H9 (cell line): ENCODE measurements at regions not wholly inside any gene's neighbourhood (a gene's known extent, or its start where the extent isn't known, plus 50 kb on each side); places are given as distances from the start of the nearest gene placed in this dataset.

Experiments
- DNase-seq: peaks from one replicate; pipeline ENCODE4 v3.0.0-alpha.2; 2017
- H2AFZ ChIP-seq: one replicate; pipeline ENCODE4 v1.6.1; 2013; ENCODE audit warnings: mild to moderate bottlenecking, low read length, control low read depth, moderate library complexity
- H2AK5ac ChIP-seq: 2 replicates; pipeline ENCODE4 v1.6.1; 2013; ENCODE audit warnings: low read length, control low read depth, mixed read lengths; ENCODE audit not compliant: insufficient read length
- H2BK120ac ChIP-seq: one replicate; pipeline ENCODE4 v1.6.1; 2013; ENCODE audit warnings: low read depth, mild to moderate bottlenecking, low read length, control low read depth, inconsistent platforms; ENCODE audit not compliant: poor library complexity, severe bottlenecking
- H2BK12ac ChIP-seq: 2 replicates; pipeline ENCODE4 v1.6.1; 2013; ENCODE audit warnings: low read length, control low read depth, mixed read lengths, low read depth; ENCODE audit not compliant: insufficient read length
- H2BK15ac ChIP-seq: 2 replicates; pipeline ENCODE4 v1.6.1; 2013; ENCODE audit warnings: low read depth, low read length, control low read depth
- H2BK20ac ChIP-seq: one replicate; pipeline ENCODE4 v1.6.1; 2013; ENCODE audit warnings: low read depth, mild to moderate bottlenecking, low read length, control low read depth, inconsistent platforms; ENCODE audit not compliant: poor library complexity, severe bottlenecking
- H2BK5ac ChIP-seq: 2 replicates; pipeline ENCODE4 v1.6.1; 2013; ENCODE audit warnings: low read length, control low read depth, mixed read lengths; ENCODE audit not compliant: insufficient read length
- H3K14ac ChIP-seq: 2 replicates; pipeline ENCODE4 v1.6.1; 2013; ENCODE audit warnings: low read length, control low read depth; ENCODE audit not compliant: insufficient read depth
- H3K18ac ChIP-seq: 2 replicates; pipeline ENCODE4 v1.6.1; 2013; ENCODE audit warnings: low read depth, mild to moderate bottlenecking, mixed read lengths, low read length, control low read depth; ENCODE audit not compliant: insufficient read length
- H3K23ac ChIP-seq: 2 replicates; pipeline ENCODE4 v1.6.1; 2013; ENCODE audit warnings: low read length, control low read depth, mixed read lengths, low read depth; ENCODE audit not compliant: insufficient read length
- H3K23me2 ChIP-seq: 2 replicates; pipeline ENCODE4 v1.6.1; 2013; ENCODE audit warnings: low read depth, mild to moderate bottlenecking, mixed read lengths, low read length, control low read depth; ENCODE audit not compliant: insufficient read length, poor library complexity, severe bottlenecking
- H3K27ac ChIP-seq: 2 replicates; pipeline ENCODE4 v1.5.1; 2013; ENCODE audit warnings: low read length, control low read depth, mixed read lengths, low read depth; ENCODE audit not compliant: insufficient read length
- H3K27me3 ChIP-seq: 2 replicates; pipeline ENCODE4 v1.6.1; 2013; ENCODE audit warnings: low read length, control low read depth, inconsistent platforms; ENCODE audit not compliant: insufficient read depth
- H3K4ac ChIP-seq: 2 replicates; pipeline ENCODE4 v1.6.1; 2013; ENCODE audit warnings: low read depth, mild to moderate bottlenecking, control low read depth, inconsistent platforms, low read length, moderate library complexity
- H3K4me1 ChIP-seq: 2 replicates; pipeline ENCODE4 v1.6.1; 2013; ENCODE audit warnings: low read length, control low read depth, inconsistent platforms; ENCODE audit not compliant: insufficient read depth
- H3K4me2 ChIP-seq: 2 replicates; pipeline ENCODE4 v1.6.1; 2013; ENCODE audit warnings: low read length, control low read depth, mixed read lengths; ENCODE audit not compliant: insufficient read length, insufficient read depth
- H3K56ac ChIP-seq: 2 replicates; pipeline ENCODE4 v1.6.1; 2013; ENCODE audit warnings: low read depth, mild to moderate bottlenecking, mixed read lengths, low read length, control low read depth; ENCODE audit not compliant: insufficient read length
- H3K79me1 ChIP-seq: 2 replicates; pipeline ENCODE4 v1.6.1; 2013; ENCODE audit warnings: low read depth, mild to moderate bottlenecking, moderate library complexity, low read length, control low read depth, inconsistent platforms; ENCODE audit not compliant: insufficient read depth, poor library complexity, severe bottlenecking
- H3K79me2 ChIP-seq: 2 replicates; pipeline ENCODE4 v1.6.1; 2013; ENCODE audit warnings: low read length, control low read depth, inconsistent platforms; ENCODE audit not compliant: insufficient read depth
- H3K9ac ChIP-seq: 2 replicates; pipeline ENCODE4 v1.6.1; 2013; ENCODE audit warnings: low read length, control low read depth, mixed read lengths; ENCODE audit not compliant: insufficient read length; ENCODE audit errors: extremely low read depth
- H3K9me3 ChIP-seq: one replicate; pipeline ENCODE4 v1.6.1; 2013; ENCODE audit warnings: low read depth, low read length, inconsistent platforms; ENCODE audit not compliant: control insufficient read depth
- H3T11ph ChIP-seq: one replicate; pipeline ENCODE4 v1.6.1; 2013; ENCODE audit warnings: mild to moderate bottlenecking, low read length, control low read depth, inconsistent platforms
- H4K20me1 ChIP-seq: one replicate; pipeline ENCODE4 v1.6.1; 2013; ENCODE audit not compliant: control insufficient read depth, insufficient read length, insufficient read depth
- H4K5ac ChIP-seq: 2 replicates; pipeline ENCODE4 v1.6.1; 2013; ENCODE audit warnings: low read depth, mild to moderate bottlenecking, mixed read lengths, low read length, control low read depth; ENCODE audit not compliant: insufficient read length
- H4K8ac ChIP-seq: replicated peaks from 2 replicates; pipeline ENCODE4 v1.6.1; 2013; ENCODE audit warnings: low read length, control low read depth, mixed read lengths, low read depth; ENCODE audit not compliant: insufficient read length
- H4K91ac ChIP-seq: 2 replicates; pipeline ENCODE4 v1.6.1; 2013; ENCODE audit warnings: low read depth, mild to moderate bottlenecking, moderate library complexity, mixed read lengths, low read length, control low read depth; ENCODE audit not compliant: insufficient read length
- H3K27ac Mint-ChIP-seq, 3 experiments: 2 replicates in 2 of 3; 3 replicates in 1 of 3; pipeline ENCODE4 v1.8.0; 2020 to 2021; ENCODE audit warnings: mixed read lengths in 3 of 3, mild to moderate bottlenecking in 1 of 3, moderate library complexity in 1 of 3
- H3K27me3 Mint-ChIP-seq: 2 replicates; pipeline ENCODE4 v1.8.0; 2021; ENCODE audit warnings: low read depth, mild to moderate bottlenecking, moderate library complexity, mixed read lengths
- H3K36me3 Mint-ChIP-seq, 3 experiments: 2 replicates in 2 of 3; 3 replicates in 1 of 3; pipeline ENCODE4 v1.8.0; 2020 to 2021; ENCODE audit warnings: low read depth in 3 of 3, mixed read lengths in 3 of 3; ENCODE audit not compliant: insufficient read depth in 1 of 3
- H3K4me1 Mint-ChIP-seq, 2 experiments: 2 replicates each; pipeline ENCODE4 v1.8.0; 2020; ENCODE audit warnings: mixed read lengths in 2 of 2
- H3K4me3 Mint-ChIP-seq, 2 experiments: 2 replicates in 1 of 2; 3 replicates in 1 of 2; pipeline ENCODE4 v1.8.0; 2020 to 2021; ENCODE audit warnings: mild to moderate bottlenecking in 2 of 2, mixed read lengths in 2 of 2, moderate library complexity in 1 of 2
- H3K9me3 Mint-ChIP-seq, 2 experiments: 2 replicates in 1 of 2; 3 replicates in 1 of 2; pipeline ENCODE4 v1.8.0; 2020; ENCODE audit warnings: mild to moderate bottlenecking in 2 of 2, mixed read lengths in 2 of 2, moderate library complexity in 1 of 2
- CTCF ChIP-seq: fragments of 200-600 bp; sonication (generic); conservative IDR thresholded peaks from 3 replicates; pipeline ENCODE4 v1.8.0; 2021; ENCODE audit warnings: antibody characterized with exemption, mild to moderate bottlenecking
- WGBS: extraction: QIAGEN DNeasy Blood & Tissue Kit; methylation state at CpG from one replicate; pipeline ENCODE4 v1.1.7; 2013; ENCODE audit warnings: missing lambda C conversion rate, low lambda C conversion rate, mixed read lengths; ENCODE audit not compliant: insufficient read length; ENCODE audit errors: extremely low coverage; 5-methylcytosine and 5-hydroxymethylcytosine counted together

- no peak overlapping the region for H3K27ac ChIP-seq
- H3K4ac ChIP-seq, result no peak overlapping the region
- no peak overlapping the region for H3K14ac ChIP-seq
- H3K79me2 ChIP-seq, result no peaks in the 10 kb centered on the region
- H3K23me2 ChIP-seq, result no peaks in the 10 kb centered on the region
- H2BK12ac ChIP-seq, result no peak overlapping the region
- no peaks in the 10 kb centered on the region for H3K27me3 ChIP-seq
- H4K20me1 ChIP-seq, result no peaks in the 10 kb centered on the region
- Mint-ChIP-seq H3K9me3 (no peaks in the 10 kb centered on the region; a peak in 2 of 5 replicates), H3K36me3 (no peaks in the 10 kb centered on the region), H3K4me3 (no peak overlapping the region), H3K27me3 (no peaks in the 10 kb centered on the region), H3K4me1 (peaks cover 3 to 7% of the 10 kb centered on the region in 2 experiments), H3K27ac (peak overlapping the region in 1 of 3 experiments; percentile 4; a peak in 1 of 7 replicates)
- H3K18ac ChIP-seq, result no peak overlapping the region
- no peaks in the 10 kb centered on the region for H3K9me3 ChIP-seq
- no peak overlapping the region for H3K4me2 ChIP-seq
- no peak for DNase-seq
- no peak overlapping the region for H2AK5ac ChIP-seq
- no peak overlapping the region for H2AFZ ChIP-seq
- no peak overlapping the region for H2BK5ac ChIP-seq
- no peak overlapping the region for H3T11ph ChIP-seq
- H3K9ac ChIP-seq, result no peak overlapping the region
- no CpG with 5 or more reads among the region's 5 CpGs for WGBS
- no peak overlapping the region for H2BK20ac ChIP-seq
- H3K4me1 ChIP-seq, result no peaks in the 10 kb centered on the region
- H3K23ac ChIP-seq, result no peak overlapping the region
- no peak overlapping the region for H3K56ac ChIP-seq
- no peak overlapping the region for H4K91ac ChIP-seq
- H3K79me1 ChIP-seq, result no peaks in the 10 kb centered on the region
- no peak overlapping the region for H2BK120ac ChIP-seq
- no peak overlapping the region for H2BK15ac ChIP-seq
- TF ChIP-seq CTCF, result no peak
- H4K8ac ChIP-seq, result no peak overlapping the region
- H4K5ac ChIP-seq, result no peak overlapping the region
Measured at GRCh38 chr1:207241164-207241934, 80.1 kb upstream of the CD55 start.
